ENCODE measurements at regions not wholly inside any gene's neighbourhood (a gene's known extent, or its start where the extent isn't known, plus 50 kb on each side); places are given as distances from the start of the nearest gene placed in this dataset.
"Not testable (repeated sequence)": the region's sequence is repeated elsewhere in the genome, so short reads cannot be mapped to it uniquely, and the experiment has no call there.

- DNase-seq (ENCODE audit: low read depth in 3 of 3), result not testable (repeated sequence)
These were observed 267.2 kb downstream of the MEF2C start for GRCh38 chr5:88615767-88616166.

GRCh38 chr5:88613051-88613450, 269.9 kb downstream of the MEF2C start:
- no peak for DNase-seq (ENCODE audit: low read depth in 3 of 3)

DNA sequence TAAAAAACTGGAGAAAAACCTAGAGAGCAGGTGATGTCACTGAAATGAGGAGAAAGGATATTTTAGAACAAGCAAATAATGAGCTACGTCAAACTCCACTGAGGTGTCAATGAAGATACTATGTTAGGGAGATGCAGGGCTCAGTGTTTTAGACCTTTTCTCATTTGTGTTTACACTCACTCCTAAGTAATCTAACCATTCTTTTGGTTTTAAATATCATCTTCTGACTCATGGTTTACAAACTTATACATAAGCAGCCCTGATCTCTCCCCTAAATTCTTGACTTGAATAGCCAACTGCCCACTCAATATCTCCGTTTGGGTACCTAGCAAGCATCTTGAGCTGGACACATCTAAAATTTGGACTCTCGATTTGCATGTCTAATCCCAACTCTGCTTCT, 272.4 kb downstream of the MEF2C start:
- no peak for DNase-seq (ENCODE audit: low read depth in 3 of 3)

DNA sequence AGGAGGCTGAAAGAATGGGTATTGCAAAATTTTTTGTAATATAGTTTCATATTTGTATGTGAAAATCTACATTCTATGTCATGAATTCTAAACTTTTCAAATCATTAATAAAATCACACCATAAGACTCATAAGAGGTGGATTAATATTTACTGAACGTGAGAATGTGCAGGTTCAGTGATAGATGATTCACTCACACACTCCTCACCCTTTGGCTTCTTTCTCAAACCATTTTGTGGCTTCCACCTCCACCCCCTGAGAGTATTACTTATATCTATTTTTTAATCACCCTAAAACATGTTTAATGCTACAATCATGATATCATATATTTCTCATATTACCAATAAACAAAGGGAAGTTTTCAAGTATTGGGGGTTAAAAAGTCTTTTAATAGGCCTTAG, 275.5 kb downstream of the MEF2C start:
- DNase-seq (ENCODE audit: low read depth in 3 of 3), result no peak

GRCh38 chr5:88606626-88607025, 276.4 kb downstream of the MEF2C start:
- DNase-seq (ENCODE audit: low read depth in 3 of 3), result no peak

DNA sequence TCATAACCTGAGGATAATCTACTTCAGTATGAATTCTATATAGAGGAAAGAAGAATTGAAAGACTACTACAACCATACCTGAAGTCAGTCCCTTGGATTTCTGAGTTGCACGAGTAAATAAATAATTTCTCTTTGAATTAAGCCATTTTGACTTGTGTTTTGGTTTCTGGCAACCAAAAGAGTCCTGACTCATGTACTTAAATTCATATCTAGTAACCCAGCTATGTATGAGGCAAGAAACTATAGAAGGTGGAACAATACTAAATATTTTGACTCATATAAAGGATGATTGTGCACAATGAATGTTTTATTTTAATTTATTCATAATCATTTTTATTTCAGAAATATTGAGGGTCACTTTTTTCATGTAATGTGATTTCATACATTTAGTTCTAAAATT, 276.8 kb downstream of the MEF2C start:
- no peak for DNase-seq (ENCODE audit: low read depth in 3 of 3)

DNA sequence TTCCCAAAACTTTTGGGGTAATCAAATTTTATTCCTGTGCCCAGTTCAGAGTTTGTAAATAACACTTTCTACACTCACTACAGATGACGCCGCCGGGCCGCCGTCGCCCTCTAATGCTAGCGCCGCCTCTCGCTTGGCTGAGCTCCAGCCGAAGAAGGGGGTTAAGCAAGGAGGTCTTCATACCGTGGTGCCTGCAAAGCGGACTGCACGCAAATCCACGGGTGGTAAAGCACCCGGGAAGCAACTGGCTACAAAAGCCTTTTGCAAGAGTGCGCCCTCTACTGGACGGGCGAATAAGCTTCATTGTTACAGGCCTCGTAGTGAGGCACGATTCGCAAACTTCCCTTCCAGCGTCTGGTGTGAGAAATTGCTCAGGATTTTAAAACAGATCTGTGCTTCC, 280.4 kb downstream of the MEF2C start:
- peak in 2 of 3 donors; percentile 2 to 13 for DNase-seq (ENCODE audit: low read depth in 3 of 3)

GRCh38 chr5:88594441-88594840, 288.5 kb downstream of the MEF2C start:
- DNase-seq (ENCODE audit: low read depth in 3 of 3), result no peak

GRCh38 chr5:88588609-88589008, 294.4 kb downstream of the MEF2C start:
- DNase-seq (ENCODE audit: low read depth in 3 of 3), result no peak

DNA sequence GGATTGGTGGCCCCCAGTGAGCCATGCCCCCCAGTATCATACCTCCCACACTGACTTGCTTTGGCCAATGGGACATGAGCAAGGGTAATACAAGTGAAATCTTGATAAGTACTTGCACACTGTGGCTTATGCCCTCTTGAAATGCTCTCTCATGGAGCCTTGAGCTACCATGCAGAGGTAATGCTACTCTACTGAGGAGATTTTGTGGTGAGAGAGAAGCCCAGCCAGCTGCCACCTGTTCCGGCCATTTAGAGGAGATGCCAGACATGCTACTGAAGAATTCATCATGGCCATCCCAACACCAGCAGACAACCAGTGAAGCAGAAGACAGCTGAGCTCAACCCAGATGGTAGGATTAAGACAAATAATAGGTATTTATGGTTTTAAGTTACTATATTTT, 299.5 kb downstream of the MEF2C start:
- no peak for DNase-seq (ENCODE audit: low read depth in 3 of 3)

DNA sequence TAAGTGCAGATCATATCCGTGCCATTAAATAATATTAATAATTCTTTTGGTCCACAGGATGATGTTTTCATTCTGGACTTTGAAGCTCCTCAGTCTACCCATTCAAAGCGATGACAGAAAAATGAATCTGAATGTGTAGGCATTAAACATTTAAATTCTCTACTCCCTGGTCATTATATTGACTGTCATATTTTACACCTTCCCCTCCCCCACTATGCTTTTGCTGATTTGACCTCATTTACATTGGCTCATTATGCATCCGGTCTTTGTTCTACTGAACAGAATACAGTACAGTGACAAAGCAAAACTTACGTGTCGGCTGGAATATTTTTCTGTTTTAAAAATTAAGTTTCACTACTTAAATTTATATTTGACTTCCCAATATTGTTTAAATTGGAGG, 289.7 kb upstream of the TMEM161B start:
- DNase-seq (ENCODE audit: low read depth in 3 of 3), result no peak

- no peak for DNase-seq (ENCODE audit: low read depth in 3 of 3)
These were observed 289.2 kb upstream of the TMEM161B start for GRCh38 chr5:88557881-88558280.

- no peak for DNase-seq (ENCODE audit: low read depth in 3 of 3)
These were observed 288.5 kb upstream of the TMEM161B start for GRCh38 chr5:88557131-88557530.

DNA sequence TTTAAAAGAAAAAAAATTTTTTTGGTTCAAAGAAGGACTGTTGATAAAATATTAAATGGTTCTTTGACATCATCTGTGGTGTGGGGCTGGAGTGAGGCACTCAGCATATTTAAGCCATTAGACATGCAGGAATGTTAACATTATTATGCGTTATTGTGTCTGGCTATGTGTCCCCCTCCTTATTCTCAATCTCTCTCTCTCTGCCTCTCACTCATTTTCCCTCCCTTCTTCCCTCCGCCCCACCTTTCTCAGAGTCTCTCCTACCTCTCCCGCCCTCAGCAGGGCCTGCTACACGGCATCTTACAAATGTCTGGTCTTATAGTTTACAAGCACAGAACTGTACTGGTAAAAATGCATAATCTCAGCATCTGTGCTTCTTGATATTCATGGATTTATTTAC, 287.8 kb upstream of the TMEM161B start:
- no peak for DNase-seq (ENCODE audit: low read depth in 3 of 3)

- no peak for DNase-seq (ENCODE audit: low read depth in 3 of 3)
These were observed 287.0 kb upstream of the TMEM161B start for GRCh38 chr5:88555674-88556073.

- no peak for DNase-seq (ENCODE audit: low read depth in 3 of 3)
These were observed 285.3 kb upstream of the TMEM161B start for GRCh38 chr5:88553986-88554385.

DNA sequence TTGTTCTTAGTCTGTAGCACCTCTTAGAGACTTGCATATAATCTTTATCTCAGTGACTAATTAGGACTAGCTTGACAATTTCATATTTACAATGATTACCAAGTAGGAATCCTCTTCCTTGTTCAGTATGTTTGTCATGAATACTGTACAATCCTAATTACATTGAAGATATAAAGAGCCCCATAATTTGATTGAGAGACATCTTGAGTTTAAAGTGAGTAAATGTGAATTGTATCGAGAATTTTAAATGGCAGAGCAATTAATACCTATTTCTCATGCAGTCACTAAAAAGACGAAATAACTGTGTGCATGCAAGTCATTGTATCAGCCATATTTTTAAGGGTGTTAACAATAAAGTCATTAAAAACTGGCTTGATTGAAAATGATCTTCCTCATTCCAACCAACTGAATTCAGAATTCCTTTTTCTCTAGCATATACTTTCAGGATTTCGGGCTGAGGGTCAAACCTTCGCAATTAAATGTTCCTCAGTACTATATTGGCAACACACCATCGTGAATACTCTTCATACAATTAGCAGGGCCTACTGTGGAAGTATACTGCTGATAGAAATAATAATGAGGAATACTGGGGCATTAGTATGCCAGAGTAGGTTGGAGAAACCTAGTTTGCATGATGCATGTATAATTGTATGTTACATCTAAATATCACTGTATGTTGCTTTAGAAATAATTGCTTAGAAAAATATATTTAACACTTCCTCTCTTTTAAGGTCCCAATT, 284.7 kb upstream of the TMEM161B start:
- DNase-seq (ENCODE audit: low read depth in 3 of 3), result no peak

DNA sequence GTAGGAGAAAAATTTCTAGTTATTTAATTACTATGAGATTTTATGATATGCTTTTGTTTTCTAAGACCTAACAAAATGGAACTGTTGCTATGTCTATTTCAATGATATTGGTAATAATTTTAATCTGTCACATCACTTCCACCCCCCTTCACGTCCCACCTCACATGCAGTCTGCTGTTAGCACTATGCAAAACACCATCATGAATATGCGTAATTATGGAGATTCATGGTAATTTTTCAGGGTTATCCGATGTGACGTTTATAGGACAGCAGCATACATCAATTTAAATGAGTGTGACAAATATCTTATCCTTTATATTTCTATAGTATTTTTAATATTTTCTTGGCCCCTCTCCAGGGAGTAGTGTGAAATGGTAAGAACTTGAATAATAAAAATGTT, 283.8 kb upstream of the TMEM161B start:
- DNase-seq (ENCODE audit: low read depth in 3 of 3), result no peak

DNA sequence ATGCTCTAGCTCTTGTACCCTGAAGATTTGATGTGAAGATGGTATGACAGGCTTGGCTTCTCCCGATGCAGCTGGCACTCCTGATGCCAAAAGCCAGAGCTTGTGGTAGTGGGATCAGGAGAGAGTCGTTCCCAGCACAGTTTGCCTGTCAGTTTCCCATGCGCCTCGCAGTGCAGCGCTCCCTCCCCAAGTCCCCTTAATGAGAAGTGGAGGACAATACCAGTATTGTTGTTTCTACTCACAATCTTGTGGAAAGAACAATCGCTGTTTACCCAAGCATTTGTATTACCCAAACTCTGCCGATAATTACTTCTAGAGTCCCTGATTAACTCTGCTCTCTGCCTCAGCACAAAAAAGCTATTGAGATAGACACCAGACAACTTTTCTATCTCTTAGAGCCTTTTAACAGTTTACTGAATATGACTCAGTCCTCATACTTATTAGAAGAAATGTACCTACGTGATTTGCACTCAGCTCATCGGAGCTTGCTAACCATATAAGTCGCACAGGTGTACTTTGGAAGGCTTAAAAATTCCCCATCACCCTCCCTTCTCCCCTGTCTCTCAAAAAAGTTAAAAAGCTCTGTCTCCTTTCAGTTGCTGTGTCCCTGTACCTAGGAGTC, 283.2 kb upstream of the TMEM161B start:
- DNase-seq (ENCODE audit: low read depth in 3 of 3), result no peak

DNA sequence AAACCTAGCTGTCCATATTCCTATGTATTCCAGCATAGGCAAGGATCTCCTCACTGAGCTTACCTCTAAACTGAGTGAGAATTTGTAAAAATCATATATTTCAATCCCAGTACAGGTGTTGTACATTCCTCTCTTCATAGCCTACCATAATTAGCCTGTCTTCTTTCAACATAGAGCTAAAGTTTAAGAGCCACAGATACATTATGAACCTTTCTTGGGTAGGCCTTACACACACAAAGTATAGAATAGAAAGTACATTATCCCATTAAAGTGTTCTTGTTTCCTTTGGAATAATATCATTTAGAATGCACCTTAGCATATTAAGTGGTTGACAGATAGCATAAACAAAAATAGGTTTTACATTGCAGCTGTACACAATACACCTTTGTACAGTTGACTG, 282.1 kb upstream of the TMEM161B start:
- no peak for DNase-seq (ENCODE audit: low read depth in 3 of 3)

GRCh38 chr5:88548136-88548805, 279.6 kb upstream of the TMEM161B start:
- no peak for DNase-seq (ENCODE audit: low read depth in 3 of 3)

DNA sequence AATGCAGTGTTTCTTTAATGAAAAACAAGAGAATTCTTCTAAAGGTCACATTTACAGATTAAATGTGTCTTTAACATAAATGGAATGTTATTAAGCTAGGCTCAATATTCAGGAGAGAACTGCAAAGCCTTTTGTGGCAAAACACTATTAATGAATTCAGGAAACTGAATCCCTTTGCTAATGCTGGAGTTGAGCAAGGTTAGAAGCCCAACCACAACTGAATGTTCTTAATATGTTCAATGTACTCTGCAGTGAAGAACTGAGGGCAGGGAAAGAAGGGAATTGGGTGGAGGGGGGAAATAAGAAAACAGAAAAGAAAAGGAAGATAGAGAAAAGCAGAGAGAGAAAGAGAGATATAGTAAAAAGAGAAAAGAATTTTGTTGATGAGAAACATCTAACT, 276.7 kb upstream of the TMEM161B start:
- DNase-seq (ENCODE audit: low read depth in 3 of 3), result no peak

DNA sequence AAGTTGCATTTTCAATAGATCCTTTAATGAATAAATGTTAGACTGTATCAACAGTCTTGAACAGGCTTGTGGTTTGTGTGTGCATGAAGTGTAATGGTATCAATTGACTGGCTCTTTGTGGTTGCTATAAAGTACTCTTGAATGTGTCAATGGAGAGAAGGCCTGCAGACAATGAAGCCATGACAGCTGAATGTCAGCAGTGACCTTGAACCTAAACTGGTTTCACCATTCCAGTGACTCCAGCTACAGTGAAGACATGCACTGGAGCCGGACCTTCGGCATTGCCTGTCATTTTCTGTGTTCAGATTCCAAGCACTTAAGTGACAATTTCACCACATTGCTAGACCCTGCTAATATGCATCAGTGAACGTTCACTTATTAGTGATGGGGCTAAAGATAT, 276.0 kb upstream of the TMEM161B start:
- no peak for DNase-seq (ENCODE audit: low read depth in 3 of 3)

Measured in stimulated activated CD4-positive, alpha-beta T cell treated with anti-CD3 and anti-CD28 coated beads, TNF-alpha, amount 100 ng/mL, for 48 hours (primary cell).